ENCODE measurements at regions not wholly inside any gene's neighbourhood (a gene's known extent, or its start where the extent isn't known, plus 50 kb on each side); places are given as distances from the start of the nearest gene placed in this dataset.

DNA sequence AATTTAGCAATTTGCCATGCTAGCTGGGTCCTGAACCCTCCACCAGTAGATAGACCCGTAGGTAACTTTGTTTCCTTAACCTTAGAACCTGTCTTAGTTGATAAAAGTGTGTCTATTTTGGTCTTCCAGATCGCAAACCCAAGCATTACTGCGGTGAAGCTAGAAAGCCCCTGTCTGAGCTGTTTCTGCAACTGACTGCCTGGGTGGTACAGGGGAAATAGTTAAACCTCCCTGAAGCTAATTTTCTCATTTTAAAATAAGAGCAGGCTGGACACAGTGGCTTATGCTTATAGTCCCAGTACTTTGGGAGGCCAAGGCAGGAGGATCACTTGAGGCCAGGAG is 67.9 kb upstream of the EPCAM start:
- TF ChIP-seq EZH2 (IDR thresholded peaks at IDR 0.05; ENCODE audit: insufficient read depth, poor library complexity, severe bottlenecking) (no peak), EZH2phosphoT487 (IDR thresholded peaks at IDR 0.05; ENCODE audit: insufficient read depth, low read depth) (no peak)
